HG02973 (cell line): ENCODE measurements at regions not wholly inside any gene's neighbourhood (a gene's known extent, or its start where the extent isn't known, plus 50 kb on each side); places are given as distances from the start of the nearest gene placed in this dataset.
"Not testable (repeated sequence)": the region's sequence is repeated elsewhere in the genome, so short reads cannot be mapped to it uniquely, and the experiment has no call there.

Experiments used
- ATAC-seq: cut with Tn5 transposase; IDR thresholded peaks from one replicate; pipeline ENCODE4 v1.9.1; 2021; ENCODE audit warnings: moderate library complexity; ENCODE audit not compliant: unreplicated experiment

- ATAC-seq, result peak; percentile 83
Observed at GRCh38 chr4:163681208-163681821, 186.8 kb downstream of the TMA16 start.

GRCh38 chr4:163688856-163689255, 194.4 kb downstream of the TMA16 start:
- no peak for ATAC-seq

GRCh38 chr4:163693211-163693610, 198.7 kb downstream of the TMA16 start:
- ATAC-seq, result no peak

- ATAC-seq, result no peak
Observed at GRCh38 chr4:163693776-163694175, 199.3 kb downstream of the TMA16 start.

- ATAC-seq, result no peak
Observed at GRCh38 chr4:163694385-163694784, 199.9 kb downstream of the TMA16 start.

GRCh38 chr4:163697121-163697520, 202.6 kb downstream of the TMA16 start:
- ATAC-seq, result no peak

GRCh38 chr4:163700383-163700782, 205.9 kb downstream of the TMA16 start:
- ATAC-seq, result not testable (repeated sequence)

GRCh38 chr4:163701916-163702315, 207.4 kb downstream of the TMA16 start:
- ATAC-seq, result peak; percentile 97

GRCh38 chr4:163702736-163703135, 208.2 kb downstream of the TMA16 start:
- ATAC-seq, result no peak

GRCh38 chr4:163703251-163703650, 208.8 kb downstream of the TMA16 start:
- ATAC-seq, result no peak

- no peak for ATAC-seq
Observed at GRCh38 chr4:163707873-163708272, 213.4 kb downstream of the TMA16 start.

GRCh38 chr4:163709601-163710000, 215.1 kb downstream of the TMA16 start:
- no peak for ATAC-seq

GRCh38 chr4:163710158-163710557, 215.7 kb downstream of the TMA16 start:
- ATAC-seq, result no peak

- not testable (repeated sequence) for ATAC-seq
Observed at GRCh38 chr4:163724495-163724894, 230.0 kb downstream of the TMA16 start.

GRCh38 chr4:163726641-163727040, 232.2 kb downstream of the TMA16 start:
- no peak for ATAC-seq

GRCh38 chr4:163731071-163731470, 236.6 kb downstream of the TMA16 start:
- ATAC-seq, result no peak

GRCh38 chr4:163732473-163732872, 238.0 kb downstream of the TMA16 start:
- ATAC-seq, result no peak

- ATAC-seq, result no peak
Observed at GRCh38 chr4:163736876-163737275, 242.4 kb downstream of the TMA16 start.

GRCh38 chr4:163737846-163738245, 243.4 kb downstream of the TMA16 start:
- not testable (repeated sequence) for ATAC-seq

GRCh38 chr4:163738521-163738920, 244.0 kb downstream of the TMA16 start:
- no peak for ATAC-seq

- ATAC-seq, result peak; percentile 99
Observed at GRCh38 chr4:163744861-163745260, 250.4 kb downstream of the TMA16 start.

GRCh38 chr4:163747293-163747692, 252.8 kb downstream of the TMA16 start:
- no peak for ATAC-seq

- ATAC-seq, result no peak
Observed at GRCh38 chr4:163747886-163748285, 253.4 kb downstream of the TMA16 start.
